Cardiac fibroblast (primary cell): ENCODE measurements at regions not wholly inside any gene's neighbourhood (a gene's known extent, or its start where the extent isn't known, plus 50 kb on each side); places are given as distances from the start of the nearest gene placed in this dataset.

Experiments used
- DNase-seq, 2 donors: peaks; one replicate each; pipeline versions ENCODE4 v3.0.0 to v3.0.0-alpha.2; 2010; ENCODE audit warnings: low read depth in 2 of 2
- H3K4me3 ChIP-seq, 2 donors: replicated peaks in 1 of 2; 1 replicate in 1 of 2; 2 replicates in 1 of 2; pipeline ENCODE4 v1.5.1; 2011; ENCODE audit warnings: low read depth in 2 of 2, low read length in 2 of 2, mild to moderate bottlenecking in 2 of 2, moderate library complexity in 1 of 2
- CTCF ChIP-seq: IDR thresholded peaks from one replicate; pipeline ENCODE4 v1.5.1; 2011; ENCODE audit warnings: low read depth, mild to moderate bottlenecking, low read length, inconsistent platforms

- H3K4me3 ChIP-seq: no peak overlapping the region
- TF ChIP-seq CTCF: no peak
- DNase-seq: peak in 1 of 2 donors; percentile 11
Measured at GRCh38 chr15:81914734-81915256, 131.0 kb downstream of the MEX3B start.

GRCh38 chr15:81914333-81914732 lies 131.5 kb downstream of the MEX3B start:
- no peak for TF ChIP-seq CTCF
- DNase-seq: no peak

GRCh38 chr15:81911022-81911971 lies 134.5 kb downstream of the MEX3B start:
- no peak for TF ChIP-seq CTCF
- no peak for DNase-seq
- no peak overlapping the region for H3K4me3 ChIP-seq

More at GRCh38 chr15:81914333-81914732, 131.5 kb downstream of the MEX3B start:
- no peak overlapping the region for H3K4me3 ChIP-seq

- no peak overlapping the region for H3K4me3 ChIP-seq
- DNase-seq: no peak
- no peak for TF ChIP-seq CTCF
Measured at GRCh38 chr15:81910355-81911021, 135.3 kb downstream of the MEX3B start.

- TF ChIP-seq CTCF: no peak
- H3K4me3 ChIP-seq: no peak overlapping the region
- no peak for DNase-seq
Measured at GRCh38 chr15:81909011-81909358, 136.8 kb downstream of the MEX3B start.

- TF ChIP-seq CTCF: no peak
- no peak for DNase-seq
- H3K4me3 ChIP-seq: no peak overlapping the region
Measured at GRCh38 chr15:81908111-81908510, 137.7 kb downstream of the MEX3B start.
